HG02763 (cell line): ENCODE measurements at regions not wholly inside any gene's neighbourhood (a gene's known extent, or its start where the extent isn't known, plus 50 kb on each side); places are given as distances from the start of the nearest gene placed in this dataset.

Experiments
- ATAC-seq: cut with Tn5 transposase; IDR thresholded peaks from one replicate; pipeline ENCODE4 v1.9.1; 2021; ENCODE audit warnings: mild to moderate bottlenecking, moderate library complexity; ENCODE audit not compliant: unreplicated experiment

GRCh38 chr6:37104824-37105147, 65.2 kb upstream of the PIM1 start:
- ATAC-seq, result no peak

- ATAC-seq, result no peak
Measured at GRCh38 chr6:37105148-37106050, 64.6 kb upstream of the PIM1 start.

DNA sequence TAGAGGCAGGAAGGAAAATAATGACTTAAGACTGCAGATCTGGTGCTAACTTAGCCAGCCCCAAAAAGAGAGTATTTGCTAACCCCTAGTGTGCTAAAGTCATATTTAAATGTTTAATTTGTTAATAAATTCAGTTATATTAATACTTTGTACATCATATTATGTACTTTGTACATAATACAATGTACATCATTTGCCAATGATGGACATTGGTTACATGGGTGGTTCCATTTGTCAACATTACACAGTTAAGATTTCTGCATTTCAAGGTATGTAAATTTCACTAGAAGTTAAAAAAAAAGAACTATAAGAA, 63.9 kb upstream of the PIM1 start:
- ATAC-seq, result no peak

DNA sequence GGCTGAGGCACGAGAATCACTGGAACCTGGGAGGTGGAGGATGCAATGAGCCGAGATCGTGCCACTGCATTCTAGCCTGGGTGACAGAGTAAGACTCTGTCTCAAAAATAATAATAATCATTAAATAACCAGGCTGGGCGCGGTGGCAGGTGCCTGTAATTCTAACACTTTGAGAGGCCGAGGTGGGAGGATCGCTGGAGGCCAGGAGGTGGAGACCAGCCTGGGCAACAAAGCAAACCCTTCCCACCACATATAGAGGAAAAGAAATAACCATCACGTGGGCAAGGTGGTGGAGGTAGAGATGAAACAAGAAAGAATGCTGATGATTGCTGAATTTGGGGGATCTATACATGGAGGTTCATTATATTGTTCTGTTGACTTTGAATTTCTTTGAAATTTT, 63.4 kb upstream of the PIM1 start:
- no peak for ATAC-seq

- ATAC-seq, result no peak
Measured at GRCh38 chr6:37106982-37107491, 62.9 kb upstream of the PIM1 start.

DNA sequence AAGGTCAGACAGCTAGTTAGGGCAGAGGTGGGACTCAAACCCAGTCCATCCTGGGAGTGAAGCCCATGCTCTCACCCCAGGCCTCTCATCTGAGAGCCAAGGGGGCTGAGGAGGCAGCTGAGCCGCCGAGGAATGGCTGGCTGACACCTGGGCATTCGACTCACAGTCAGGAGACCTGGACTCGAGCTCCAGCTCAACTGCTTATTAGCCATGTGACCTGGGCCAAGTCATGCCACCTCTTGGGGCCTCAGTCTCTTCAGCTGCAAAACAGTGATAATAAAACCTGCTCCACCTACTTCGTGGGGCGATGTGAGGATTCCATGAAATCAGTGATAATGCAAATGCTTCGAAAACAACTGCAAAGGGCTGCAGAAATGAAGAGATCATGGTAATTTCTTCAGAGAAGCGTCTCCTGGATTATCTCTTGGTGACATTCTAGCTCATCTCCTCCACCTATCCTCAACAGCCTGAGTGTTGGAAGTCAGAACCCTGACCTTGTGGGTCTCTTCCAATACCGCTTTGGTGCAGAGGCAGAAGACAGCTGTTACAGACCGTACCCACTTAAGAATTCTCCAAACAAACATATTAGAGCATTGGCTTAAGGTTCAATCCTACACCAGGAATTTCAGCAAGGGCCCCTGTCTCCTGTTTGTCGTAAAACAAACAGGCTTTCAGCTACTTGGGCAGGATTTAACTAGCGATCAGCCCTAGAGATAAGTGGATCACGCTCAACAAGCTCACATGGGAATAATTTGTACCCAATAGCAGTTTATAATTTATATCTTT, 60.0 kb upstream of the PIM1 start:
- no peak for ATAC-seq

DNA sequence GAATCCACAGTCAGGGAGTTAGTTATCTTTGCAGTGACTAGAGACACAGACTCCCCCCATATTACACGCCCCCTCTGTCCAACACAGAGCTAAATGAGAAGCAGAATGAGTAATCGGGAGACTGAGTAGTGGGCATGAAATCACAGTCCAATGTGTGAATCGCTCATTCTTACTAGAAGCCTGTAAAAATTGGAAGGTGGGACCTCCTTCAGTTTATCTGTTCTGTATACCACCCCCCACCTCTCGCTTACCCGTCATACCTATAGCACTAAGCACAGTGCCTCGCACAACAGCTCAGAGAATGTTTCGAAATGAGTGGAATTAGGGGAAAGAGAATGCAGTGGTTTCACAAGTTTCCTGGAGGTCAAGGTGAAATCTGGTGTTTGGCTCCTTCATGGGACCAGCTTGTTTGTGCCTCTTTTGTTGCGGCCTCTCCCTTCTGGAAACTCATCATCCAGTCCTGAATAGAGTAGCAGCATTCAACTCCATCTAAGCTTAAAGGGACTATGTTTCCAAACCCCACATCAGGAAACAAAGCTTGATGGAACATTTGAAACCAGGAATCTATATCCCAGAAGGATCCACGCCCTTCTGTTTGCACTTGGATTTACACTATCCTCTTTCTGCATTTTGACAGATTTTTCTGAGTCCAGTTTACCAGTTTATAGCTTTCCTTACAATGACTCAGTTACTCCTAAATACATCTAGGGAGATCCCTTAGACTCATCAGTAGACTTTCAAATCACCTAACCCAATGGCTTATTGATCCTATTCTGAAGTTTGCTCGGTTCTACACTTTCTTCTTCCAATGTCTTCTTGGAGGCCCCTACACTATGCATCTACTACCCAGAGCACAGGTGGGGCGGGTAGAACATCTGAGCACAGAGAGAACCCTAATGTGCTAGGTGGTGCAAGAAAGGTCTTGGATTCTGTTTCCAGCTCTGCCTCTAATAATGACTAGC, 59.2 kb upstream of the PIM1 start:
- no peak for ATAC-seq

GRCh38 chr6:37113976-37114375, 56.0 kb upstream of the PIM1 start:
- no peak for ATAC-seq

GRCh38 chr6:37114612-37115011, 55.3 kb upstream of the PIM1 start:
- ATAC-seq, result no peak

- ATAC-seq, result no peak
Measured at GRCh38 chr6:37115236-37115895, 54.6 kb upstream of the PIM1 start.

DNA sequence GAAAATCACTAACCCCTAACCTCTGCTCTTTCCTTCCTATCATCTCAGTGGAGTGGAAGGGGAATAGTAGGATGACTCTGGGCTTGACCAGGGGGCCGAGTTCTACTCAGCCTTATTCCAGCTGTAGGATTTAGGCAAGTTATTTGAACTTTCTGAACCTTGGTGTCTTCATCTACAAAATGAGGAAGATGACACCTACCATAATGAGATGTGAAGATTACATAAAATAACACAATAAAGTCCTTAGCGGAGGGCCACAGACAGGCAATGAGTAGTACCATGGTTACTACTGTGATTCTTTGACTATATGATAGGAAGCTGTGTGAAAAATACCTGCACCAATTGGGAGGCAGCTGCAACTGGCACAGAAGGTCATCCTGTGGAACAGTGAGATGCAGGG, 53.6 kb upstream of the PIM1 start:
- no peak for ATAC-seq

GRCh38 chr6:37119387-37119886, 50.5 kb upstream of the PIM1 start:
- no peak for ATAC-seq
